ENCODE measurements at regions not wholly inside any gene's neighbourhood (a gene's known extent, or its start where the extent isn't known, plus 50 kb on each side); places are given as distances from the start of the nearest gene placed in this dataset.
"Not testable (repeated sequence)": the region's sequence is repeated elsewhere in the genome, so short reads cannot be mapped to it uniquely, and the experiment has no call there.

- no peak overlapping the region for H2BK120ac ChIP-seq (ENCODE audit: low read depth, low read length)
- no peak overlapping the region for H2AK9ac ChIP-seq (replicated peaks; ENCODE audit: low read depth, low read length, poor library complexity)
- H3K14ac ChIP-seq (replicated peaks; ENCODE audit: low read depth, low read length), result no peak overlapping the region
- ChIA-PET CTCF (interaction anchor here (1.5 kb wide), 1 partner anchor 9 kb away, joined by 4 read pairs; no protein-coding TSS in a partner anchor), POLR2A (ENCODE audit: unreplicated experiment) (no interaction called here)
- no peak overlapping the region for H2BK5ac ChIP-seq (ENCODE audit: low read depth, low read length, poor library complexity, severe bottlenecking)
- intact Hi-C loops (cut with micrococcal nuclease) (no loop called here), dilution Hi-C loops (cut with HindIII; ENCODE audit: low sequenced_read_pairs, unreplicated experiment) (no loop called here), in situ Hi-C loops (cut with MboI; ENCODE audit: low sequenced_read_pairs) (no loop called here)
- no peaks in the 10 kb centered on the region for H3K36me3 ChIP-seq (ENCODE audit: control insufficient read depth, insufficient read depth, low read length)
- H2AK5ac ChIP-seq (ENCODE audit: low read depth, low read length), result no peak overlapping the region
- TF ChIP-seq RCOR1 (IDR thresholded peaks at IDR 0.05; ENCODE audit: insufficient replicate concordance, low read length) (no peak), MXI1 (IDR thresholded peaks at IDR 0.05; ENCODE audit: borderline replicate concordance, low read depth, low read length) (no peak), NFE2L2 (IDR thresholded peaks at IDR 0.05; ENCODE audit: low read depth, low read length) (no peak)
- H3K4ac ChIP-seq (ENCODE audit: low read depth, low read length), result no peak overlapping the region
- H4K20me1 ChIP-seq (ENCODE audit: insufficient read depth, low read length), result no peaks in the 10 kb centered on the region
- no peaks in the 10 kb centered on the region for H3K9me3 ChIP-seq (ENCODE audit: control insufficient read depth, insufficient read depth, low read length)
- no peak overlapping the region for H3K9ac ChIP-seq (ENCODE audit: low read depth, low read length)
- BruUV-seq (replicated peaks), result no TSS peak
- no peak overlapping the region for H3K4me2 ChIP-seq (ENCODE audit: low read depth, low read length)
- no peaks in the 10 kb centered on the region for H3K9me1 ChIP-seq (ENCODE audit: insufficient read depth, low read length)
- H3K27ac ChIP-seq (ENCODE audit: insufficient read depth, low read length), result no peak overlapping the region
- no peaks in the 10 kb centered on the region for H3K27me3 ChIP-seq (ENCODE audit: control insufficient read depth, insufficient read depth, low read length)
- H3K23ac ChIP-seq (ENCODE audit: low read depth, low read length), result no peak overlapping the region
- H4K8ac ChIP-seq (ENCODE audit: low read depth in 2 of 2, low read length in 2 of 2), result no peak overlapping the region
- H3K4me3 ChIP-seq (ENCODE audit: insufficient read depth, low read depth, low read length), result no peak overlapping the region
- no peak overlapping the region for H2AFZ ChIP-seq (replicated peaks; ENCODE audit: low read length, poor library complexity)
- H3K4me1 ChIP-seq (ENCODE audit: control insufficient read depth, insufficient read depth, low read length), result no peaks in the 10 kb centered on the region; the same call in 1 of the 2 replicates
- H4K91ac ChIP-seq (ENCODE audit: insufficient read depth, low read depth, low read length), result no peak overlapping the region
- no peaks in the 10 kb centered on the region for H3K79me1 ChIP-seq (ENCODE audit: low read depth in 1 of 2, low read length in 2 of 2)
- no peak overlapping the region for H2BK20ac ChIP-seq (ENCODE audit: low read depth, low read length)
- H2BK15ac ChIP-seq (ENCODE audit: low read depth, low read length), result no peak overlapping the region
- H3K56ac ChIP-seq (ENCODE audit: extremely low read depth, insufficient read depth, low read length), result no peak overlapping the region
- no peak overlapping the region for H4K5ac ChIP-seq (ENCODE audit: low read depth, low read length)
- ATAC-seq (ENCODE audit: low read depth), result no peak
- no peak for DNase-seq
- H3K18ac ChIP-seq (ENCODE audit: low read depth, low read length), result no peak overlapping the region
These were observed 59.5 kb upstream of the CD55 start for GRCh38 chr1:207261971-207262370.

GRCh38 chr1:207262891-207263290, 58.6 kb upstream of the CD55 start:
- H2AFZ ChIP-seq (replicated peaks; ENCODE audit: low read length, poor library complexity); H3K4me2 ChIP-seq (ENCODE audit: low read depth, low read length); DNase-seq; intact Hi-C loops (cut with micrococcal nuclease); H3K9ac ChIP-seq (ENCODE audit: low read depth, low read length); H4K20me1 ChIP-seq (ENCODE audit: insufficient read depth, low read length); H3K9me3 ChIP-seq (ENCODE audit: control insufficient read depth, insufficient read depth, low read length); H2AK5ac ChIP-seq (ENCODE audit: low read depth, low read length); H2AK9ac ChIP-seq (replicated peaks; ENCODE audit: low read depth, low read length, poor library complexity); ATAC-seq (ENCODE audit: low read depth); H3K27me3 ChIP-seq (ENCODE audit: control insufficient read depth, insufficient read depth, low read length); H3K36me3 ChIP-seq (ENCODE audit: control insufficient read depth, insufficient read depth, low read length); H3K27ac ChIP-seq (ENCODE audit: insufficient read depth, low read length); H2BK15ac ChIP-seq (ENCODE audit: low read depth, low read length); POLR2A ChIA-PET (ENCODE audit: unreplicated experiment); in situ Hi-C loops (cut with MboI; ENCODE audit: low sequenced_read_pairs); H3K18ac ChIP-seq (ENCODE audit: low read depth, low read length); H3K79me1 ChIP-seq (ENCODE audit: low read depth in 1 of 2, low read length in 2 of 2); H2BK20ac ChIP-seq (ENCODE audit: low read depth, low read length); H3K56ac ChIP-seq (ENCODE audit: extremely low read depth, insufficient read depth, low read length); H3K23ac ChIP-seq (ENCODE audit: low read depth, low read length); H3K4ac ChIP-seq (ENCODE audit: low read depth, low read length); BruUV-seq (replicated peaks); H4K91ac ChIP-seq (ENCODE audit: insufficient read depth, low read depth, low read length); H3K4me3 ChIP-seq (ENCODE audit: insufficient read depth, low read depth, low read length); H3K14ac ChIP-seq (replicated peaks; ENCODE audit: low read depth, low read length); H2BK120ac ChIP-seq (ENCODE audit: low read depth, low read length); H3K4me1 ChIP-seq (ENCODE audit: control insufficient read depth, insufficient read depth, low read length); dilution Hi-C loops (cut with HindIII; ENCODE audit: low sequenced_read_pairs, unreplicated experiment); H3K9me1 ChIP-seq (ENCODE audit: insufficient read depth, low read length); H4K5ac ChIP-seq (ENCODE audit: low read depth, low read length); CTCF ChIA-PET; H4K8ac ChIP-seq (ENCODE audit: low read depth in 2 of 2, low read length in 2 of 2); H2BK5ac ChIP-seq (ENCODE audit: low read depth, low read length, poor library complexity, severe bottlenecking): not testable (repeated sequence)
- no CpG with 5 or more reads among the region's 3 CpGs for WGBS, 2 experiments (ENCODE audit: extremely low coverage in 2 of 2, insufficient read length in 1 of 2)
